ENCODE measurements at regions not wholly inside any gene's neighbourhood (a gene's known extent, or its start where the extent isn't known, plus 50 kb on each side); places are given as distances from the start of the nearest gene placed in this dataset.

GRCh38 chr3:110851736-110852135, 219.9 kb upstream of the NECTIN3 start:
- no peak for DNase-seq
- Histone ChIP-seq H3K4me3 (no peak overlapping the region), H3K27me3 (no peaks in the 10 kb centered on the region), H3K27ac (no peak overlapping the region), H3K4me1 (no peaks in the 10 kb centered on the region), H3K9me3 (no peaks in the 10 kb centered on the region), H3K36me3 (no peaks in the 10 kb centered on the region)
- TF ChIP-seq, protein P1, sequence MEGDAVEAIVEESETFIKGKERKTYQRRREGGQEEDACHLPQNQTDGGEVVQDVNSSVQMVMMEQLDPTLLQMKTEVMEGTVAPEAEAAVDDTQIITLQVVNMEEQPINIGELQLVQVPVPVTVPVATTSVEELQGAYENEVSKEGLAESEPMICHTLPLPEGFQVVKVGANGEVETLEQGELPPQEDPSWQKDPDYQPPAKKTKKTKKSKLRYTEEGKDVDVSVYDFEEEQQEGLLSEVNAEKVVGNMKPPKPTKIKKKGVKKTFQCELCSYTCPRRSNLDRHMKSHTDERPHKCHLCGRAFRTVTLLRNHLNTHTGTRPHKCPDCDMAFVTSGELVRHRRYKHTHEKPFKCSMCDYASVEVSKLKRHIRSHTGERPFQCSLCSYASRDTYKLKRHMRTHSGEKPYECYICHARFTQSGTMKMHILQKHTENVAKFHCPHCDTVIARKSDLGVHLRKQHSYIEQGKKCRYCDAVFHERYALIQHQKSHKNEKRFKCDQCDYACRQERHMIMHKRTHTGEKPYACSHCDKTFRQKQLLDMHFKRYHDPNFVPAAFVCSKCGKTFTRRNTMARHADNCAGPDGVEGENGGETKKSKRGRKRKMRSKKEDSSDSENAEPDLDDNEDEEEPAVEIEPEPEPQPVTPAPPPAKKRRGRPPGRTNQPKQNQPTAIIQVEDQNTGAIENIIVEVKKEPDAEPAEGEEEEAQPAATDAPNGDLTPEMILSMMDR (IDR thresholded peaks at IDR 0.05) = no peak
- TF ChIP-seq POLR2A (IDR thresholded peaks at IDR 0.05) = no peak

GRCh38 chr3:110855207-110855606, 216.4 kb upstream of the NECTIN3 start:
- no peaks in the 10 kb centered on the region for H3K4me1 ChIP-seq
- H3K36me3 ChIP-seq = no peaks in the 10 kb centered on the region
- no peak for DNase-seq
- no peak overlapping the region for H3K27ac ChIP-seq
- TF ChIP-seq, protein P1 (IDR thresholded peaks at IDR 0.05) = no peak
- no peak for TF ChIP-seq POLR2A (IDR thresholded peaks at IDR 0.05)
- no peaks in the 10 kb centered on the region for H3K27me3 ChIP-seq
- no peaks in the 10 kb centered on the region for H3K9me3 ChIP-seq
- H3K4me3 ChIP-seq = no peak overlapping the region

DNA sequence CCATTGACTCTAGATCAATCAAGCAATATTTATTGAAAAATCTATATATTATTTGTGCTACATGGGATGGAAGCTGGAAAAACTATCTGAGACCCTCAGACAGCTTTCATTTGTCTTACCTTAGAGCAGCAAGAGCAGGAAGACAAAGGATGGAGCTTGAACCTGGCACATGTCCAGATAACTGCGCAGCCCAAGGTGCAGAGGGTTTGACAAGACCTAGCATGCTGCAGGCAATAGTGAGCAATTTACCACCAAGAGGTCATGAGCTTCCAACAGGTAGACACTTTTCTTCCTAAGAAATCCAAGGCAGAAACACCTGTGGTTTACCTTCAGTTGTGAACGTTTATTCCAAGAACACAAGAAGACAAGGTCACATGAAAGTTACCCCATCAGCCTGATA, 214.7 kb upstream of the NECTIN3 start:
- no peaks in the 10 kb centered on the region for H3K4me1 ChIP-seq
- no peak overlapping the region for H3K4me3 ChIP-seq
- no peak for DNase-seq
- no peaks in the 10 kb centered on the region for H3K9me3 ChIP-seq
- no peak overlapping the region for H3K27ac ChIP-seq
- TF ChIP-seq, protein P1 (IDR thresholded peaks at IDR 0.05) = no peak
- no peak for TF ChIP-seq POLR2A (IDR thresholded peaks at IDR 0.05)
- no peaks in the 10 kb centered on the region for H3K27me3 ChIP-seq
- H3K36me3 ChIP-seq = no peaks in the 10 kb centered on the region

- no peak for DNase-seq
- Histone ChIP-seq H3K27ac (no peak overlapping the region), H3K9me3 (no peaks in the 10 kb centered on the region), H3K4me3 (no peak overlapping the region), H3K36me3 (no peaks in the 10 kb centered on the region), H3K27me3 (no peaks in the 10 kb centered on the region), H3K4me1 (no peaks in the 10 kb centered on the region)
- TF ChIP-seq, protein P1 (IDR thresholded peaks at IDR 0.05) = no peak
- no peak for TF ChIP-seq POLR2A (IDR thresholded peaks at IDR 0.05)
Observed at GRCh38 chr3:110858549-110858948, 213.1 kb upstream of the NECTIN3 start.

GRCh38 chr3:110859336-110859735, 212.3 kb upstream of the NECTIN3 start:
- no peaks in the 10 kb centered on the region for H3K4me1 ChIP-seq
- H3K27ac ChIP-seq = no peak overlapping the region
- H3K4me3 ChIP-seq = no peak overlapping the region
- H3K36me3 ChIP-seq = no peaks in the 10 kb centered on the region
- no peaks in the 10 kb centered on the region for H3K27me3 ChIP-seq
- no peaks in the 10 kb centered on the region for H3K9me3 ChIP-seq
- TF ChIP-seq POLR2A (IDR thresholded peaks at IDR 0.05) = no peak
- TF ChIP-seq, protein P1 (IDR thresholded peaks at IDR 0.05) = no peak
- no peak for DNase-seq

- Histone ChIP-seq H3K27me3 (no peaks in the 10 kb centered on the region), H3K4me3 (no peak overlapping the region), H3K36me3 (no peaks in the 10 kb centered on the region), H3K4me1 (no peaks in the 10 kb centered on the region), H3K9me3 (no peaks in the 10 kb centered on the region), H3K27ac (no peak overlapping the region)
- DNase-seq = no peak
- TF ChIP-seq POLR2A (IDR thresholded peaks at IDR 0.05) = no peak
- TF ChIP-seq, protein P1 (IDR thresholded peaks at IDR 0.05) = no peak
Observed at GRCh38 chr3:110859993-110860392, 211.6 kb upstream of the NECTIN3 start.

Data from Peyer's patch (tissue), 4 donors.